Endothelial cell of umbilical vein (primary cell): ENCODE measurements at regions not wholly inside any gene's neighbourhood (a gene's known extent, or its start where the extent isn't known, plus 50 kb on each side); places are given as distances from the start of the nearest gene placed in this dataset.

Experiments used
- BruUV-seq: library from RNA; stranded (reverse); fragments of 400-500 nt; replicated peaks from 2 replicates; lab custom pipeline; 2021; lab: Mats Ljungman, UMichigan
- CTCF ChIA-PET: fragments of 300-600, 350-600 bp; sonication (Branson Sonifier 250); formaldehyde crosslinking; loops from one replicate; lab custom pipeline; 2021; ENCODE audit warnings: antibody characterized with exemption, inconsistent platforms; lab: Charles Lee
- POLR2A ChIA-PET: fragments of 300-600, 350-600 bp; sonication (Branson Sonifier 250); formaldehyde crosslinking; loops from one replicate; lab custom pipeline; 2021; ENCODE audit warnings: antibody characterized with exemption, inconsistent platforms; lab: Charles Lee
- DNase-seq: peaks from one replicate; pipeline ENCODE4 v3.0.0-alpha.2; 2011; ENCODE audit warnings: low read depth, low spot score
- FAIRE-seq: peaks from 2 replicates; lab custom pipeline; 2011; peaks lifted over from hg19 to GRCh38; lab: Jason Lieb, UNC
- H2AFZ ChIP-seq: 2 replicates; pipeline ENCODE4 v1.6.0; 2012; ENCODE audit warnings: low read depth, low read length, control low read depth, inconsistent platforms
- H3K27ac ChIP-seq: 2 replicates; pipeline ENCODE4 v1.5.1; 2011; ENCODE audit warnings: low read depth, mild to moderate bottlenecking, control low read depth, low read length, moderate library complexity; ENCODE audit not compliant: insufficient read depth
- H3K27me3 ChIP-seq, 2 experiments: 2 replicates each; pipeline versions ENCODE4 v1.6.0 to v1.6.1; 2011; ENCODE audit warnings: low read length in 2 of 2, mixed read lengths in 1 of 2; ENCODE audit not compliant: control insufficient read depth in 2 of 2, insufficient read depth in 2 of 2
- H3K36me3 ChIP-seq, 2 experiments: 2 replicates in 1 of 2; 3 replicates in 1 of 2; pipeline ENCODE4 v1.5.1; 2011; ENCODE audit warnings: low read length in 2 of 2, mild to moderate bottlenecking in 1 of 2, moderate library complexity in 1 of 2; ENCODE audit not compliant: control insufficient read depth in 2 of 2, insufficient read depth in 2 of 2; ENCODE audit errors: extremely low read depth in 1 of 2
- H3K4me1 ChIP-seq: 3 replicates; pipeline ENCODE4 v1.5.1; 2011; ENCODE audit warnings: mild to moderate bottlenecking, low read length; ENCODE audit not compliant: control insufficient read depth, insufficient read depth; ENCODE audit errors: extremely low read depth
- H3K4me2 ChIP-seq: 2 replicates; pipeline ENCODE4 v1.6.1; 2011; ENCODE audit warnings: low read length, control low read depth, mixed read lengths; ENCODE audit not compliant: insufficient read depth
- H3K4me3 ChIP-seq, 3 experiments: fragments of 200-600 bp in 1 of 3; sonication (generic), shearing (Covaris generic) in 1 of 3; replicated peaks in 1 of 3; 2 replicates each; pipeline ENCODE4 v1.5.1; 2011 to 2016; ENCODE audit warnings: control low read depth in 3 of 3, low read length in 3 of 3, mild to moderate bottlenecking in 2 of 3, inconsistent platforms in 1 of 3, low read depth in 1 of 3, moderate library complexity in 1 of 3; ENCODE audit not compliant: insufficient read depth in 1 of 3
- H3K79me2 ChIP-seq: 2 replicates; pipeline ENCODE4 v1.6.0; 2012; ENCODE audit warnings: low read length, inconsistent platforms; ENCODE audit not compliant: control insufficient read depth, insufficient read depth
- H3K9ac ChIP-seq: replicated peaks from 2 replicates; pipeline ENCODE3; 2011; ENCODE audit warnings: low read length, control low read depth; ENCODE audit not compliant: insufficient read depth; ENCODE audit errors: extremely low read depth
- H3K9me1 ChIP-seq: replicated peaks from 3 replicates; pipeline ENCODE4 v1.6.0; 2011; ENCODE audit warnings: mild to moderate bottlenecking, low read length; ENCODE audit not compliant: control insufficient read depth, insufficient read depth; ENCODE audit errors: extremely low read depth
- H3K9me3 ChIP-seq: replicated peaks from 2 replicates; pipeline ENCODE4 v1.5.1; 2012; ENCODE audit warnings: low read length, inconsistent platforms; ENCODE audit not compliant: control insufficient read depth, insufficient read depth
- H4K20me1 ChIP-seq: replicated peaks from 2 replicates; pipeline ENCODE3; 2011; ENCODE audit warnings: mild to moderate bottlenecking, low read length; ENCODE audit not compliant: control insufficient read depth, insufficient read depth; ENCODE audit errors: extremely low read depth
- EZH2 ChIP-seq: IDR thresholded peaks from 2 replicates; pipeline ENCODE4 v1.6.1; 2012; ENCODE audit warnings: borderline replicate concordance, low read depth, mild to moderate bottlenecking, moderate library complexity, low read length, inconsistent platforms; ENCODE audit not compliant: severe bottlenecking
- FOS ChIP-seq: IDR thresholded peaks from 2 replicates; pipeline ENCODE4 v1.6.1; 2011; ENCODE audit warnings: mild to moderate bottlenecking, low read length, moderate library complexity, borderline replicate concordance; ENCODE audit not compliant: insufficient read depth
- GATA2 ChIP-seq: IDR thresholded peaks from 2 replicates; pipeline ENCODE4 v1.7.0; 2011; ENCODE audit warnings: low read depth, mild to moderate bottlenecking, moderate library complexity, mixed read lengths, low read length; ENCODE audit not compliant: insufficient read length, insufficient read depth
- JUN ChIP-seq: IDR thresholded peaks from 2 replicates; pipeline ENCODE4 v1.6.1; 2011; ENCODE audit warnings: borderline replicate concordance, low read depth; ENCODE audit not compliant: insufficient read length, insufficient read depth
- MYC ChIP-seq: IDR thresholded peaks from one replicate; pipeline ENCODE4 v1.6.1; 2011; ENCODE audit warnings: mild to moderate bottlenecking, low read depth, low read length
- POLR2A ChIP-seq: IDR thresholded peaks from 2 replicates; pipeline ENCODE4 v1.6.1; 2012; ENCODE audit warnings: low read depth, mild to moderate bottlenecking, control low read depth, low read length
- POLR2AphosphoS5 ChIP-seq: IDR thresholded peaks from 2 replicates; pipeline ENCODE4 v1.6.1; 2012; ENCODE audit warnings: low read depth, mild to moderate bottlenecking, control low read depth, low read length, moderate library complexity; ENCODE audit not compliant: insufficient read depth
- dilution Hi-C: fragments of 300-500 bp; cut with MboI; formaldehyde crosslinking; loops from one replicate; pipeline ENCODE4 v1.15.0; 2019; ENCODE audit warnings: low sequenced_read_pairs; ENCODE audit not compliant: extremely low pct_ligation_motif_present
- intact Hi-C: fragments of 100-400 bp; cut with micrococcal nuclease; formaldehyde crosslinking; loops from one replicate; pipeline ENCODE4 v1.10.0; 2022
- TF ChIP-seq, protein P1 (sequence below), 2 donors: IDR thresholded peaks; 1 replicate in 1 of 2; 2 replicates in 1 of 2; pipeline ENCODE4 v1.5.1; 2011; ENCODE audit warnings: low read length in 2 of 2, mild to moderate bottlenecking in 2 of 2, moderate library complexity in 2 of 2, control low read depth in 1 of 2, inconsistent platforms in 1 of 2, low read depth in 1 of 2; ENCODE audit not compliant: insufficient read depth in 1 of 2; ENCODE audit errors: extremely low read depth in 1 of 2
- TF ChIP-seq, protein P2 (sequence below): IDR thresholded peaks from 2 replicates; pipeline ENCODE4 v1.6.1; 2011; ENCODE audit not compliant: insufficient read depth, insufficient read length

- dilution Hi-C loops = no loop called here
- H3K4me2 ChIP-seq = no peak overlapping the region
- intact Hi-C loops = no loop called here
- no peaks in the 10 kb centered on the region for H3K36me3 ChIP-seq
- H2AFZ ChIP-seq = no peak overlapping the region
- FAIRE-seq (no peak), DNase-seq (no peak)
- H3K27ac ChIP-seq = no peak overlapping the region
- BruUV-seq = no TSS peak
- CTCF ChIA-PET = no interaction called here
- no peaks in the 10 kb centered on the region for H3K27me3 ChIP-seq
- H4K20me1 ChIP-seq = no peaks in the 10 kb centered on the region
- TF ChIP-seq GATA2 = no peak
- TF ChIP-seq MYC = no peak
- no peak for TF ChIP-seq EZH2
- TF ChIP-seq, protein P1, sequence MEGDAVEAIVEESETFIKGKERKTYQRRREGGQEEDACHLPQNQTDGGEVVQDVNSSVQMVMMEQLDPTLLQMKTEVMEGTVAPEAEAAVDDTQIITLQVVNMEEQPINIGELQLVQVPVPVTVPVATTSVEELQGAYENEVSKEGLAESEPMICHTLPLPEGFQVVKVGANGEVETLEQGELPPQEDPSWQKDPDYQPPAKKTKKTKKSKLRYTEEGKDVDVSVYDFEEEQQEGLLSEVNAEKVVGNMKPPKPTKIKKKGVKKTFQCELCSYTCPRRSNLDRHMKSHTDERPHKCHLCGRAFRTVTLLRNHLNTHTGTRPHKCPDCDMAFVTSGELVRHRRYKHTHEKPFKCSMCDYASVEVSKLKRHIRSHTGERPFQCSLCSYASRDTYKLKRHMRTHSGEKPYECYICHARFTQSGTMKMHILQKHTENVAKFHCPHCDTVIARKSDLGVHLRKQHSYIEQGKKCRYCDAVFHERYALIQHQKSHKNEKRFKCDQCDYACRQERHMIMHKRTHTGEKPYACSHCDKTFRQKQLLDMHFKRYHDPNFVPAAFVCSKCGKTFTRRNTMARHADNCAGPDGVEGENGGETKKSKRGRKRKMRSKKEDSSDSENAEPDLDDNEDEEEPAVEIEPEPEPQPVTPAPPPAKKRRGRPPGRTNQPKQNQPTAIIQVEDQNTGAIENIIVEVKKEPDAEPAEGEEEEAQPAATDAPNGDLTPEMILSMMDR (IDR thresholded peaks at IDR 0.05; ENCODE audit: extremely low read depth in 1 of 2, insufficient read depth in 1 of 2, low read depth in 1 of 2, low read length in 2 of 2) = no peak
- no peak for TF ChIP-seq FOS
- H3K4me1 ChIP-seq = no peaks in the 10 kb centered on the region
- no peak overlapping the region for H3K4me3 ChIP-seq
- peaks cover 7% of the 10 kb centered on the region for H3K9me3 ChIP-seq
- H3K9me1 ChIP-seq = no peaks in the 10 kb centered on the region
- POLR2A ChIA-PET = no interaction called here
- no peak overlapping the region for H3K9ac ChIP-seq
- no peaks in the 10 kb centered on the region for H3K79me2 ChIP-seq
These were observed 204.1 kb upstream of the TOX3 start for GRCh38 chr16:52751035-52751434.

DNA sequence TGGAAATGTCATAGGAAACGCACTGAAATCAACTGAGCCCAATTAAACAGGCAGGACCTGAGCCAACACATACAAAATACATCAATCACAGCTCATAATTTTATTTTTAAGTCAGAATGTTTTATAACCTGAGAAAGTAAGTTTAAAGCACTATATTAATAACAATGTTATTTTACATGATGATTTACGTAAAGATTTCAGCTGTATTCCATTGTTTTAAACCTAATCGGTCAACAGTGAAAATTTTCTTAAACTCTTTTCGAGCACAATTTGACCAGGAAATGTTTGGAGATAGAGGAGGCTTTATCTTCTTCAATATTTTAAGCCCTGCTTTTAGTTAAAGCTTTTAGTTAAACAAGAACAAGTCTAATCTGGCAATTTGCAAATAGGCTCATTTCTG is 201.8 kb upstream of the TOX3 start:
- no peak for DNase-seq
- intact Hi-C loops (no loop called here), dilution Hi-C loops (no loop called here)
- Histone ChIP-seq H2AFZ (no peak overlapping the region), H3K36me3 (no peaks in the 10 kb centered on the region), H3K27ac (no peak overlapping the region), H3K4me3 (no peak overlapping the region), H3K9me3 (peaks cover 5% of the 10 kb centered on the region), H3K79me2 (no peaks in the 10 kb centered on the region), H3K4me2 (no peak overlapping the region), H3K4me1 (no peaks in the 10 kb centered on the region), H3K9ac (no peak overlapping the region), H4K20me1 (no peaks in the 10 kb centered on the region), H3K27me3 (no peaks in the 10 kb centered on the region), H3K9me1 (no peaks in the 10 kb centered on the region)
- no TSS peak for BruUV-seq
- CTCF ChIA-PET = no interaction called here
- TF ChIP-seq FOS (no peak), JUN (no peak), GATA2 (no peak), POLR2A (no peak), EZH2 (no peak), POLR2AphosphoS5 (no peak), MYC (no peak)
- TF ChIP-seq, protein P2, sequence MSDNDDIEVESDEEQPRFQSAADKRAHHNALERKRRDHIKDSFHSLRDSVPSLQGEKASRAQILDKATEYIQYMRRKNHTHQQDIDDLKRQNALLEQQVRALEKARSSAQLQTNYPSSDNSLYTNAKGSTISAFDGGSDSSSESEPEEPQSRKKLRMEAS = no peak
- TF ChIP-seq, protein P1 (IDR thresholded peaks at IDR 0.05; ENCODE audit: extremely low read depth in 1 of 2, insufficient read depth in 1 of 2, low read depth in 1 of 2, low read length in 2 of 2) = no peak
- FAIRE-seq = no peak
- POLR2A ChIA-PET = no interaction called here
